NCI-H2107 (cell line): ENCODE measurements at regions not wholly inside any gene's neighbourhood (a gene's known extent, or its start where the extent isn't known, plus 50 kb on each side); places are given as distances from the start of the nearest gene placed in this dataset.
"Not testable (repeated sequence)": the region's sequence is repeated elsewhere in the genome, so short reads cannot be mapped to it uniquely, and the experiment has no call there.

Experiments used
- DNase-seq: peaks from one replicate; lab custom pipeline; 2025; lab: John Stamatoyannopoulos, UW

DNA sequence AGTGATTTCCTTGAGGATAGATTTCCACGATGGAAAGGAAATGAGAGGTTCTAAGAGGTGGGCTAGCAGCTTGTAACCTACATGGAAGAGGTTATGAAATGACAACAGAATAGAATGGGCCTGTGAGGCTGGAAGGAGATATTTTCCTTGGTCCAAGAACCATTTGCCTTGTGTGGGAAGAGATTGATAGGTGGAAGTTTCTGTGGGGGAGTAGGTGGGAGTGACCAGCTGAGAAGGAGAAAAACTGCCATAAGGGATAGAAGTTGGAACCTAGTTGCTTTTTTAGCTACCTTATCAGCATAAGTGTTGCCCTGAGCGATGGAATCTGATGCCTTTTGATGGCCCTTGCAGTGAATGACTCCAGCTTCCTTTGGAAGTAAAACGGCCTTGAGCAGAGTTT lies 60.4 kb upstream of the NAA35 start:
- DNase-seq: not testable (repeated sequence)

DNA sequence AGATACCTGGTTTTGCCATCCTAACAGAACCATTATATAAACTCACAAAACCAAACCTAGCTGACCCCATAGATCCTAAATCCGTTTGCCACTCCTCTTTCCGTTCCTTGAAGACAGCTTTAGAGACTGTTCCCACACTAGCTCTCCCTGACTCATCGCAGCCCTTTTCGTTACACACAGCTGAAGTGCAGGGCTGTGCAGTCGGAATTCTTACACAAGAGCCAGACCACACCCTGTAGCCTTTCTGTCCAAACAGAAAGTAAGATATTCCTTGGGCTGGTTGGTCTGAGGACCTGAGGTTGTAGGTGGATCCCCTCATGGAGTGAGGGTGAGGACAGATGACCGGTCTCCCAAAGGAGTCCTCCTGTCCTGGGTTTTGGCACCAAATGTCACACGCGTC lies 56.7 kb upstream of the NAA35 start:
- no peak for DNase-seq

DNA sequence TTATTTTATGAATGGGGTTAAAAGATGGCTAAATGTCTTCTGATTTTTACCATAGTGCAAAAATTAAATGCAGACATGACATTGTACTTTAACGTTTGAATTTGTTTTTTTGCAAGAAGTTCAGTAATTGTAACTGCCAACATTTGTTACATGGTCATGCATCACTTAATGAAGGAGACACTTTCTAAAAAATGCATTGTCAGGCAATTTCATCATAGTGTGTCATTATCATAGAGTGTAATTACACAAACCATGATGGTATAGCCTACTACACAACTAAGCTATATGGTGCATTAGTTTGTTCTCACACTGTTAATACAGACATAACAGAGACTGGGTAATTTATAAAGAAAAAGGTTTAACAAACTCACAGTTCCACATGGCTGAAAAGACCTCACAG lies 50.0 kb upstream of the NAA35 start:
- no peak for DNase-seq
